ENCODE measurements at regions not wholly inside any gene's neighbourhood (a gene's known extent, or its start where the extent isn't known, plus 50 kb on each side); places are given as distances from the start of the nearest gene placed in this dataset.

DNA sequence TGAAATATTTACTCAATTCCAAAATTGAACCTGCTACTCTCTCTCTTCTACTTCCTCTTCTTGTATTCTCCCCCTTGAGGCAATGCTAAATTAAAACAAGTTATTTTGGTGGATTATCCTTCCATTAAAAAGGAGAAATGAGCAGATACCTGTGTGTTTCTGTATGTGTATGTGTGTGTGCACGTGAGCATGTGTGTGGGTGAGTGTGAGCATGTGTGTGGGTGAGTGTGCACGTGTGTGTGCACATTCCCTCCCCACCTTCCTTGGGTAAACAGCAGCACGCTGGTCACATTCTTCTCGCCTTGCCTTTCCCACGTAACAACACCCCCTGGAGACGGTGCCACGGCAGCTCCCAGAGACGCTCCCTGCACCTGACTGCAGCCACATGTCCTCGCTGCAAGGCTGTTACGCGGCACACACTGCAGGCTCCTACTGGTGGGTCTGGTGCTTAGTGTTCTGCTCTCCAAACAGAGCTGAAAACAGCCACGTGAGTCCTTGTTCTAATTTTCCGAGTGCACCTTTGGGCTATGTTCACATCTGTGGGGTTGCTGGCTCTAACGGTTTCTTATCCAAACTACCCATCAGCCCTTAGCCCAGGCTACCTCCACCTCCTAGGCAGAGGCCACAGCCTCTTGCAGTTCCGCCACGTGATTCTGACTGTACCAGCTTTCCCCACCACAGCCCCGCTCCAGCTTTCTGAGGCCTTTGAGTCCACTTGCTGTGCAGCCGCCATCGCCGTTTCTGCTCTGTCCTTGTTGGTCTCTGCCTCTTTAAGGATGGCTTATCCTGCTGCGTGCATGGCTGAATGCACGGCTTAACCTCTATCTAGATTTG lies 123.4 kb downstream of the CTTN start:
- no peak for DNase-seq

DNA sequence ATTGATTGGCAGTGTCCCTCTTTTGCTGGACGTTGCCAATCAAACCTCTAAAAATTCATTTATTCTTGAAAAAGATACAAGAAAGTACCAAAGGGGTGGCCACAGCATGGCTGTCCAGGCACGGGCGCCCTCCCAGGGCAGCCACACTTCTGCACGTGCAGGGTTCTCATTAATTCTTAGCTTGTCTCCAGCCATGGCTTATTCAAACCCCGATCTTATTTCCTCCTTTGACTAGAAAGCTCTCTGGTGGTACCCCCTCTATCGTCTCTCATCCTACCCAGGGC lies 123.9 kb downstream of the CTTN start:
- DNase-seq = no peak

DNA sequence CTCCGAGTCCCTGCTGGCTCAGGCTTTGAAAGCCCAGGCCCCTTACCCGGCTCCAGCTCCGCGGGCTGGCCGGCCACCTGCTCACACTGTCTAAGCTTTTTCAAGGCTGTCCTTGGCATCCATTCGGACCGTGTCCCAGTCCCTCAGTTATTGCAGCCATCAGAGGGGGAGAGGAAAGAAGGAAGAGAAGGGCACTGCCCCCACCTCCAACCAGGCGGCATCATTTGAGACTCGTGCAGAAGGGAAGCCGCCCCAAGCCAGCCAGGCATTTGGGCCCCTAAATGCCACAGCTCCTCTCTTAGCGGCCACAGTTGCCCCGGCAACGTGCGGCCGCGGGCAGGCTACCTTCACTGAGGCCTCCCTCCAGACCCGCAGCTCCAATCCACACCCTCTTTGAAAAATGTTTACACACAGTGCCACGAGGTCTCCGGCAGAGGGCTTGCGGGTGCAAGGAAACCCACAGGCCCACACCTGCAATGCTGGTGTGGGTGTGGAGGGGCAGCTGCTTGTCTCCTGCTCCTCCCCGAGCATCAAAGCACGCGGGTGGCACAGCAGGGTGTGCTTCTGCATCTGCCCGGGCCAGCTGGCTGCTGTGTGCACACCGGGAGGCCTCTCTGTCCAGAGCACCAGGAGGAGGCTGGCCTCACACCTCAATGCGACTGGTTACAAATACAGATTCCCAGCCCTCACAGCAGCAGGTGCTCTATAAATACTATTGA lies 124.4 kb downstream of the CTTN start:
- DNase-seq = no peak

DNA sequence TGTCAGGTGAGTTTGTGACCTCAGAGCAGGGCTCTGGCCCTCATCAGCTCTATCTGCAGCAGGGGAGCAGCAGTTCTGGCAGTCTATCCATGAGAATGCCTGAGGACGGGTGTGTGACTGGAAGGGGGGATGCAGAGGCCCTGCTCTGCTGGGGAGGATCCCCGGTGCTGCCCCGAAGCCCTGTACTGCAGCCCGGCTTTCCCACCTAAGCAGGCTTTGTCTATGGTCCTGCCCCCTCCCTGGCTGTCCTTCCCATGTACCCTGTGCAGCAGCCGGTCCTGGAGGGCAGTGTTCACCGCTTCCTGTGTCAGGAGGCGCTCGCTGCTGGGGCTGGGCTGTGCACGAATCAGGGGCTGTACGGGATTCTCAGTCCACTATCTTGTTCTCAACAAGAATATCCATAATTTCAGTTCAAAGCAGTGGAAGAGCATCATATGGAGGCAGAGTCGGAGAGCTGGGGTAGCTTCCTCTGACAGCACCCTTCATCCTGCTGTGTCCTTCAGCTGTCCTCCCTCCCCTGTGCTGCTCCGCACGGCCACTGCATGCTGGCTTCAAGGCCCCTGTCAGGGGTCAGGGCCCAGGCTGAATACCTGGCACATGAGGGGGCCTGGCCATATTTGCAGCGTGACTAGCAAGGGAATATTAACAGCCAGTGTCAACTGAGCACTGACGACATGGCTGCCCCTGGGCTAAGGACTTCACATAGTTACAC lies 125.2 kb downstream of the CTTN start:
- no peak for DNase-seq

DNA sequence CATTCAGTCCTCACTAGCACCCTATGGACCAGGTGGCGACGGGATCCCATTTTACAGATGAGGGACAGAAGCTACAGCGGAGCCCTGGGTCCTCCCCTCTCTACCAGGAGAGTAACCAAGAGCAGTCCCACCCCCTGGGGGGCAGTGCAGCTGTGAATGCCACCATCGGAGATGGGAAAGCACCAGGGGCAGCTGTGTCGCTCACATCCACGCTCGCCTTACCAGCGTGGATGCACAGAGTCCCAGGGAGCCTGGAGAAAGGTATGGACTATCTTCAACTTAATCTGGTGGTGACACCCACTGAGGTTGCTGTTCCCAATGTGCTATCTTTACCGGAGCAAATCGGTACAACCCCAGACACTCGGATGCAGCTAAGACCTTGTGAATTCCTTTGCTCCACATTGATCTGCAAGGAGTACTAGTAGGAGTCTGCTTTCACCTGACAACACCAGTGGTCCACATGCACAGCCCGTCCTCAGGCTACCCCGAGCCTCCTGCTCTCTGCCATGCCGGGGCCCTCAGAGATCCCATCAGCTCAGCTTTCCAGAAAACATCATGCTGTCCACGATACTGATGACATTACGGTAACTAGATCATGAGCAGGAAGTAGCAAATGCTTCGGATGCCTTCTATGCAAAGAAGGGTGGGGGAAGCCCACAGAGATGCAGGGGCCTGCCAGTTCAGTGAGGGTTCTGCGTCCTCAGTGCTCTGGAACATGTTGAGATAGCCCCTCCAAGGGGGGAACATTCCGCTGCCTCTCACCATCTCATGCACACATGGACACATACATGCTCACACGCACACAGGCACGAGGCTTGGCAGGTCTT lies 126.0 kb downstream of the CTTN start:
- DNase-seq = no peak

DNA sequence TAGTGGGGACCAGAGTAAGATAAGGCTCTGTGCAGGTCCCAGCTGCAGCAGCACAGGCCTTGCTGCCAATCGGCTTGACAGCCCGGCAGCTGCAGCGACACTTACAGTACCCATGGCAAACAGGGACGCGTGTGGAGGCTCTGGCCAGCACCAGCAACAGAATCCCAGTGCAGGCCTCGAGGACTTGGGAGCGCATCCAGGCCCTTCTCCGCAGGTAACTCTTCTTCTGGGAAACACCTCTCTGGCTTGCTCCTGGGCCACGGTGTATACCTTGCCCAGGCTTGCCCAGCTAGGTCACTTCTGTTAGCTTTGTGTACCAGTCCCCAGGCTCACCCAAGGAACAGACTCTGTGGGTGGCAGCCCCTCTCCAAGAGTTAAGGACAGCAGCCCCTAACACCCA lies 126.7 kb downstream of the CTTN start:
- no peak for DNase-seq

DNA sequence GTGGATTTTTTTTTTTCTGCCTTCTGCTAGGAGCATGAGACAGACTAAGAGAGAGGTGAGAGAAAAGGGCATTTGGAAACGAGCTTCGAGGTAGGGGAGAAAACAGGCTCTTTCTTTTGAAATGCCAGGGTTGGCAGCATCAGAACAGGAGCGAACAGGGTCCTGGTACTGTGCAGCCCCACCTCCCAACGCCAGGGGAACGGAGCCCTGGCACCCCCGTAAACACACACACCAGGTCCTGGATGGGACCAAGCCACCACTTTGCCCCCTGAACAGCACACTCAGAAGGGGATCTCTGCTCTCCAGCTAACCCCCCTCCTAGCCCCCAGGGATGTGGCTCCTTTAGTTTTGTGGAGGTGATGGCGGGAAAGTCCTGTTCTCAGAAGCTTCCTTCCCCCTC lies 127.1 kb downstream of the CTTN start:
- no peak for DNase-seq

DNA sequence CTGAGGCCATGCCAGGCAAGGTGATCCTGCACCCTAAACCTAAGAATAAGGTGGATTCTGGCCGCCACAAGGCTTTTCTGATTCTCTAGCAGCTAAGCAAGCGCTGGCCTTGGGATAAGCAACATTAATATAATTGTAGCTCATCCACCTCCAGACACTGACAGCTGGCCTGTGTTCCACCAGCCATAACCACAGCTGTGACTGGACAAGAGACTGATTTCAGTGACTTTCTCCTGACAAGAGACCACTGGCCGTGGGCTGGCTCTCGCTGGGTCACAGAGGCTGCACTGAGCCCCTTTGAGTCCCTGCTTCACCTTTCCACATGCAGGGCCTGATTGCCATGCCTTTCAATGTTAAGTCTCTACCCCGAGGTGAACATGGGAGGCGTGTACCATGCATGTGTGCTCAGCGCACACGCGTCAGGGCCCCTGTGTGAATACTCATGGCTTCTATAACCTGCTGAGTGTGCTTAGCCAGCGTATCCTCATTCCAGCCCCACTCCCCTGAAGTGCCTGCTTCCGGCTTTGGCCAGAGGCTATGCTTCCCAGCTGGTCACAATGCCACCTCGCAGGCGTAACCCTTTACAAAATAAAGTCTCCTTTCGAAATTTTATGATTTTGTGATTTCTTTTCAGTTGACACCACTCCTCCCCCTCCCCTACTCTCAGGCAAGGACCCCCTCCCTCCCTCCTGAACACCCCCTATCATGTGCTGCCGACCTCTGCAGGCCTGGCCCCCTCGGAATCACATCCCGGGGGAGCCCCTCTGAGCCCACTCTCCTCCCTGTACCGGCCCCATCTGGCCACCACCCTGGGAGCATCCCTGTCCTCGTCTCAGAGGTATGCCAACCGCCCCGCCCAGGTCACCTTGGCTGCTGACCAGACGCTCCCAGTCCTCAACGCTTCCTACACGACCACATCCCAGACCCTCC lies 128.1 kb downstream of the CTTN start:
- no peak for DNase-seq

DNA sequence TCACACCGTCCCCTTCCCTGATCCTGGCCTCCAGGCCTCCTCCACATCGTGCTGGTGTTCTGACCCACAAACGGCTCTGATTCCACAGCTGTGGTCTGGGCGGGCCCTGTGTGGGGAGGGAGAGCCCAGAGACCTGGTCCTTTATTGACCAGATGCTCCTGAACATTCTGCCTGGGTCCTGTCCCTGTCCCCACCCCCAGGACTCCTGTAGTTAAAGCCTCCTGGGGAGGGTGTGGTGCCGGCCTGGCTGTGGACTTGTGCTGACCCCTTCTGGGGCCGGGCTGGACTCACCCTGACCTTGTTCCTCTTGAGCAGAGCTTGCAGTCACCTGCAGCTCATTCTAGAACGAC lies 128.7 kb downstream of the CTTN start:
- DNase-seq = no peak

DNA sequence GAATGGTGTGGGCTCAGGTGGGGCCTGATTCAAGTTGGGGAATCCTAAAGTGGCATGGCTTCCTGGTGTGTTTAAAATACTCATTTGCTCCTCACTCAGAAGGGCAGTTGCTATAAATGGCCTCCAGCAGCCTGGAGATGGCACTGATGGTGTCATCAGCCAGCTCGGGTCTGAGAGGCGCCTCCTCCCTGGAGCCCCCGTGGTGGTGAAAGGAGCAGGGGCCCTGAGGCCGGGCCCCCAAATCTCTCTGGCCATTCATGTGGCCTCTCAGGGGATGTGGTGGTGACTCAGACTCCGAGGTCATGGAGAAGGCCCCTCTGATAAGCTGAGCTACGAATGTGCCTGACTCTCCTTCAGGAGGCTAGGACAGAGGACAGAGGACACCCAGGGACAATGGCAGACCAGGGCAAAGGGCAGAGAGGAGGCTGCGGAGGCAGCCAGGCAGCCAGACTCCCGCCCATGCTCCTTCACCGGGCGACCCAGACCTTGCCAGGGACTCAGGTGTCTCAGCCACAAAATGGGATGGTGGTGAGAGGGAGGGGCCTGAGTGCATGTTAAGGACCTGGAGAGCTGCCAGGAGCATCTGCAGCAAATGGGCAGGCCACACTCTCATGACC lies 129.2 kb downstream of the CTTN start:
- no peak for DNase-seq

DNA sequence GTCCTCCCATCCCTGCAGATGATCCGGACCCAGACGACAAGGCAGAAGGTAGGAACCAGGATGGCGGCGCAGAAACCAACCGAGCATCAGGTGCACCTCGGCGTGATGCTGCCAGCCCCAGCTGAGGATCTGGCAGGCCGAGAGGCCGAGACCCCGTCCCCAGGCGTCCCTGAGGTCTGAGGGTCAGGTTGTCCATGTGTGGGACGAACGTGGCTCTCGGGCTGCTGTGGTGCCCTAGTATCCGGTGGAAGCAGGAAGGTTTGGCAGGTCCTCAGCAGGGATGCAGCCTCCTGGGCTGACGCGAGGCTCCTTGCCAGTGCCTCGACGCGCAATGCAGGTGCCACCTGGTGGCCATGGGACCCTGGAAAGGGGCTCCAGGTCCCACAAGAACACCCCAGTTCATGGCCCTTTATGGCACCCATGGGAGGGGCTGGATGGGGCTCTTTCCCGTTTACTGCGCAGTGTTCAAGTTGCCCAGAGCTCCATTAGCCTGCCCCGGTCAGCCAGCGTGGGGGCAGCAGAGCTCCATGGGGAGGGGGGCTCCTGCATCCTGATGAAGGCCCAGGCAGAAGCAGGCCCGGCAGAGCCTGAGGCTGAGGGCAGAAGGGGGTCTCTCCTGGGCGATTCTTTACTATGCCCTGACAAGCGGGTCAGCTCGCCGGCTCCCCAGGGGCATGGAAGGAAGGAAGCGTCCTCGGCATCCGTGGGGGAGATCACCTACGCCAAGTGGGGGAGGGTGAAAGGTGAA lies 129.9 kb downstream of the CTTN start:
- no peak for DNase-seq

DNA sequence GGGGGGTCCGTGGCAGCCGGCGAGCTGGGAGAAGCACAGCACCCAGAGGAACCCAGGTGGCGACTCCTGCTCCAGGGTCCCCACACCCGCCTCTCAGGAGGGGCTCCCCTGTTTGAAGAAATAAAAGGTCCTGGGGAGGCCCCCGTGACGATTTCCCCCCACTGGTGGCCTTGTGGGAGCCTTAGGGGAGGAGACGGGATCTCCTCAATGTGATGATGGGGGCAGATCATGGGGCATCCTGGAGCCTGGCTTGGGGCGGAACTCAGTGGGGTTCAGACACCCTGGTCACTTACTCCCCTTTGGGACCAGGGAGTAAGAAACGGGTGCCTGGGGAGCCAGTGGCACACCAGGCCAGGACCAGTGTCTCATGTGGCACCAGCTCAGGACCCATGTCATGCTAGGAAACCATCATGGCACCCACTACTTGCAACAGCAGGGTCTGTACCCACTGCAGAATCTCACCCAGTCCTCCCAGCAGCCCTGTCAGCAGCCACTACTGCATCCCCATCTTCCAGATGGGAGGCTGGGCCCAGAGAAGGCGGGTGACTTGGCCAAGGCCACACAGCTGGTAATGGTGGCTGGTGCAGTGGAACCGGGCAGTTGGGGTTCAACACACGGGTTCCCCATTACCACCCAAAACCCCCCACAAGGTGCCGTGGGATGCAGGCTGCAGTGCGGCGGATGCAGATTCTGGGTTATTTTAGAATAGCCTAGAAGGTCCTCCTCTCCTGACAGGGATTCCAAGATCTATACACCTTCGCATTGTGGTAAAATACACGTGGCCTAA lies 130.7 kb downstream of the CTTN start:
- DNase-seq = no peak

DNA sequence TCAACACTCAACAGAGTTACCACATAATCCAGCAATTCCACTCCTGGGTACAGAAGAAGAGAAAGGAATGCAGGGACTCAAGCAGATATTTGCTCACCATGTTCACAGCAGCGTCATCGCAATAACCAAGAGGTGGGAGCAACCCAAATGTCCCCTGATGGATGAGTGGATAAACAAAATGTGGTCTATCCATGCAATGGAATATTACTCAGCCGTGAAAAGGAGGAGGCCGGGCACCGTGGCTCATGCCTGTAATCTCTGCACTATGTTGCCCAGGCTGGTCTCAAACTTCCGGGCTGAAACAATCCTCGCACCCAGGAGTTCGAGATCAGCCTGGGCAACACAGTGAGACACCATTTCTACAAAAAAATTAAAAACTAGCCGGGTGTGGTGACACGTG lies 131.7 kb downstream of the CTTN start:
- no peak for DNase-seq

DNA sequence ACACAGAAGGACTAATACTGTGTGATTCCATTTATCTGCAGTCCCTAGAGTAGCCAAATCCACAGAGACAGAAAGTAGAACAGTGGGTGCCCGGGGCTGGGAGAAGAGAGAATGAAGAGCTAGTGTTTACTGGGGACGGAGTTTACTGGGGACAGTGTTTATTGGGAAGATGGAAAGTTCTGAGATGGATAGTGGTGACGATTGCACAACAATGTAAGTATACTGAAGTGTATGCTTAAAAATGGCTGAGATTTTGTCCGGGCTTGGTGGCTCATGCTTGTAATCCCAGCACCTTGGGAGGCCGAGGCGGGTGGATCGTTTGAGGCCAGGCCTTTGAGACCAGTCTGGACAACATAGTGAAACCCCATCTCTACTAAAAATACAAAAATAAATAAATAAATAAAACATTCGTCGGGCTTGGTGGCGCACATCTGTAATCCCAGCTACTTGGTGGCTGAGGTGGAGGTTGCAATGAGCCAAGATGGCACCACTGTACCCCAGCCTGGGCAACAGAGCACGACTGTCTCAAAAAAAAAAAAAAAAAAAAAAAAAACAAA lies 132.4 kb downstream of the CTTN start:
- DNase-seq = no peak

DNA sequence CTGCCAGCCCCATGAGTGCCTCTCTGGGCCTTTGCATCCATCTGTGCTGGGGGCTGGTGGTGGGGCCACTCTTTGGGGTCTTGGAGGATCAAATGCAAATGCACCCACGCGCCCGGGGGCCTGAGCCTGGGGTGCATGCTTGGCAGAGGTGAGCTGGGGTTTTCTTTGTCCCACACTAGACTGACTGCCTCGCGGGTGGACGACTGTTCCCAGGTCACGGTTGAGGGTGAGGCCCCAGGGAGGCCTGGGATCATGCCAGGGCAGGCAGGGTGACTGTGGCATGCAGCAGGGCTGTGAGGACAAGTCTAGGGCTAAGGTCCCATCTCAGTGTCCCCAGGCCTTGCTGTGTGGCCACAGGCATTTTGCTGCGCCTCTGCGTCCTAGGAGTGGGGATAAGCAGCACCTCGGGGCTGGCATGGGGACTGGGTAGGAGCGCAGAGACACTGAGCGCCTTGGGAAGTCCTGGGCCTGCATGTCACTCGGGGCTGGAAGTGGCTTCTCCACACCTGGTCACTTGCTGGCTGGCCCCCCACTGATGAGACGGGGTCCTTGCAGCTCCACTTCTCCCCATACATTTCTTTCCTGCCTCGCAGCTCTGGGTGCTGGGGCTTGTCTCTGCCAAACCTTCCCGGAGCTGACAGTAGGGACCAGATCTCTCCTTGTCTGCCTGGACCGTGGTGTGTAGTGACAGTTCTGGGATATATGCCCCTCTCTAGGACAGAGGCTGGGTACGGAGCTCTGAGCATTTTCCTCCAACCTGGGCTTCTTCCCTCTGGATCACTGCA lies 133.1 kb downstream of the CTTN start:
- no peak for DNase-seq

DNA sequence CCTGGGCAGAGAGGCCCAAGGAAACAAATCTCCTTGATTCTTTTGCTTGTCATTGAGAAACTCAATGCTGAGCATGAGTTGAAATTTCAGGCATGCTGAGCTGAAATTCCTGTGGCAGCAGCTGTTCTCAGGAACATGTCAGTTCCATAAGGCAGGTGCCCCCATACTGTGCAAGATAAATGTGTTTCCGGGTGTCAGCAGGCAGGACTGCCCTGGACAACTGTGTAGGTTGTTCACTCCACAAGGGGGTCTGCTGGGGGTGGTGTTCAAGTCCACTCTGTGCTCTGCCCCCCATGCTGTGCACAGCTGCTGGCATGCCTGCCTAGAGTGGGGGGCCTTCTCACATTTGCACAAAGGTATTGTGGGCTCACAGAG lies 133.7 kb downstream of the CTTN start:
- no peak for DNase-seq

DNA sequence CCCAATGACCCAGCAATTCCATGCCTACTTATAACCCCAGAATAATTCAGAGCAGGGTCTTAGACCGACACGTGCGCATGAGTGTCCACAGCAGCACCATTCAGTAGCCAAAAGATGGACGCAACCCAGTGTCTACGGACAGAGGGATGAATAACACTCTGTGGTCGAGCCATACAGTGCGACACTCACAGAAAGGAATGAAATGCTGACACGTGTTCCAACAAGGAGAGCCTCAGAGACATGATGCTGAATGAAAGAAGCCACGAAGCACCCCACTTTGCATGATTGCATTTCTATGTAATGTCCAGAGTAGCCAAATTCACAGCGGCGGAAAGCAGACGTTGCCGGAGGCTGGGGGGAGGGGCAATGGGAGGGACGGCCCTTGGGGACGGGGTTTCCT lies 134.4 kb downstream of the CTTN start:
- DNase-seq = no peak

DNA sequence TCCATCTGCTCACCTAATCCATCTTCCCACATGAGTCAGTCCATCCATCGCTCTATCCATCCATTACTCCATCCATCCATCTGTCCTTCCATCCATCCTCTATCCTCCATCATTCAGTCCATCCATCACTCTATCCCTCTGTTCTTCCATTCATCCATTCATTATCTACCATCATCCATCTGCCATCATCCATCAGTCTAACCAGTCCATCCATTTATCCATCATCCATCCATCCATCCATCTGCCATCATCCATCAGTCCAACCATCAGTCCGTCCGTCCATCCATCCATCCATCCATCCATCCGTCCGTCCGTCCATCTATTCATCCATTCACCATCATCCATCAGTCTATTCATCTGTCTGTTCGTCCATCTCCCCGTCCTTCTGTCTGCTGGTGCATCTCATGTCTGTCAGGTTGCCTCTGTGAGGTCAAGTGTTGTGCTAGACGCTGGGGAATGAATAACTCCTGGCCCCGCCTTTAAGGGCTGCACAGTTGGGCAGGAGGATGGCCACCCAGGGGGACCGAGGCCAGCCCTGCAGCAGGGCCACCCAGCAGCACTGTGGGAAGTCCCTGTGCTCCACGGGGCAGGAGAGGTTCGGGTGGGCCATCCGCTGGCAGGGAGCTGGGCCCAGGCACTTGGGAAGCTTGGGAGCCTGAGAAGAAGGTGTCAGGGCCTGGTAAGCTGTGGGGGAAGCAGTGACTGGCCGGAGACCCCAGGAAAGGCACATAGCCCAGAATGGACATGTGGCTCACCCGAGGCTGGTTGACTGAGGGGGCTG lies 137.1 kb downstream of the CTTN start:
- DNase-seq = no peak

All from effector CD8-positive, alpha-beta T cell (primary cell).